ENCODE measurements at regions not wholly inside any gene's neighbourhood (a gene's known extent, or its start where the extent isn't known, plus 50 kb on each side); places are given as distances from the start of the nearest gene placed in this dataset.

- Histone ChIP-seq H2BK15ac (ENCODE audit: low read depth, low read length) (no peak overlapping the region), H3K27me3 (ENCODE audit: control insufficient read depth, insufficient read depth, low read length) (no peaks in the 10 kb centered on the region), H3K4me2 (ENCODE audit: low read depth, low read length) (no peak overlapping the region), H2BK5ac (ENCODE audit: low read depth, low read length, poor library complexity, severe bottlenecking) (no peak overlapping the region), H4K5ac (ENCODE audit: low read depth, low read length) (no peak overlapping the region), H4K8ac (ENCODE audit: low read depth in 2 of 2, low read length in 2 of 2) (no peak overlapping the region), H3K18ac (ENCODE audit: low read depth, low read length) (no peak overlapping the region), H2AK5ac (ENCODE audit: low read depth, low read length) (no peak overlapping the region), H3K36me3 (ENCODE audit: control insufficient read depth, insufficient read depth, low read length) (no peaks in the 10 kb centered on the region), H3K4ac (ENCODE audit: low read depth, low read length) (no peak overlapping the region), H3K14ac (replicated peaks; ENCODE audit: low read depth, low read length) (no peak overlapping the region), H3K79me1 (ENCODE audit: low read depth in 1 of 2, low read length in 2 of 2) (no peaks in the 10 kb centered on the region), H3K4me3 (ENCODE audit: insufficient read depth, low read depth, low read length) (no peak overlapping the region), H4K20me1 (ENCODE audit: insufficient read depth, low read length) (no peaks in the 10 kb centered on the region), H2BK120ac (ENCODE audit: low read depth, low read length) (no peak overlapping the region), H3K27ac (ENCODE audit: insufficient read depth, low read length) (no peak overlapping the region), H4K91ac (ENCODE audit: insufficient read depth, low read depth, low read length) (no peak overlapping the region), H3K23ac (ENCODE audit: low read depth, low read length) (no peak overlapping the region), H3K4me1 (ENCODE audit: control insufficient read depth, insufficient read depth, low read length) (no peaks in the 10 kb centered on the region), H3K56ac (ENCODE audit: extremely low read depth, insufficient read depth, low read length) (no peak overlapping the region), H3K9ac (ENCODE audit: low read depth, low read length) (no peak overlapping the region), H2AFZ (replicated peaks; ENCODE audit: low read length, poor library complexity) (no peak overlapping the region), H2BK20ac (ENCODE audit: low read depth, low read length) (no peak overlapping the region), H3K9me1 (ENCODE audit: insufficient read depth, low read length) (no peaks in the 10 kb centered on the region), H2AK9ac (replicated peaks; ENCODE audit: low read depth, low read length, poor library complexity) (no peak overlapping the region), H3K9me3 (ENCODE audit: control insufficient read depth, insufficient read depth, low read length) (peaks cover 2% of the 10 kb centered on the region; the same call in 1 of the 2 replicates)
- in situ Hi-C loops (cut with MboI; ENCODE audit: low sequenced_read_pairs) (no loop called here), intact Hi-C loops (cut with micrococcal nuclease) (no loop called here), dilution Hi-C loops (cut with HindIII; ENCODE audit: low sequenced_read_pairs, unreplicated experiment) (no loop called here)
- POLR2A ChIA-PET (ENCODE audit: unreplicated experiment): no interaction called here
- TF ChIP-seq FOS (IDR thresholded peaks at IDR 0.05; ENCODE audit: low read depth, low read length) (no peak), BHLHE40 (IDR thresholded peaks at IDR 0.05; ENCODE audit: low read depth, low read length) (no peak), MAZ (IDR thresholded peaks at IDR 0.05; ENCODE audit: borderline replicate concordance, low read depth, low read length) (no peak), MXI1 (IDR thresholded peaks at IDR 0.05; ENCODE audit: borderline replicate concordance, low read depth, low read length) (no peak), NFE2L2 (IDR thresholded peaks at IDR 0.05; ENCODE audit: low read depth, low read length) (no peak), RAD21 (IDR thresholded peaks at IDR 0.05; ENCODE audit: low read length) (no peak), MAFK (IDR thresholded peaks at IDR 0.05; ENCODE audit: low read depth, low read length) (no peak), CHD1 (IDR thresholded peaks at IDR 0.05; ENCODE audit: low read depth, low read length) (no peak), POLR2A (IDR thresholded peaks at IDR 0.05; ENCODE audit: low read depth, low read length) (no peak), RFX5 (IDR thresholded peaks at IDR 0.05; ENCODE audit: low read depth, low read length) (no peak), SMC3 (IDR thresholded peaks at IDR 0.05; ENCODE audit: low read depth, low read length) (no peak)
- TF ChIP-seq, protein P1, sequence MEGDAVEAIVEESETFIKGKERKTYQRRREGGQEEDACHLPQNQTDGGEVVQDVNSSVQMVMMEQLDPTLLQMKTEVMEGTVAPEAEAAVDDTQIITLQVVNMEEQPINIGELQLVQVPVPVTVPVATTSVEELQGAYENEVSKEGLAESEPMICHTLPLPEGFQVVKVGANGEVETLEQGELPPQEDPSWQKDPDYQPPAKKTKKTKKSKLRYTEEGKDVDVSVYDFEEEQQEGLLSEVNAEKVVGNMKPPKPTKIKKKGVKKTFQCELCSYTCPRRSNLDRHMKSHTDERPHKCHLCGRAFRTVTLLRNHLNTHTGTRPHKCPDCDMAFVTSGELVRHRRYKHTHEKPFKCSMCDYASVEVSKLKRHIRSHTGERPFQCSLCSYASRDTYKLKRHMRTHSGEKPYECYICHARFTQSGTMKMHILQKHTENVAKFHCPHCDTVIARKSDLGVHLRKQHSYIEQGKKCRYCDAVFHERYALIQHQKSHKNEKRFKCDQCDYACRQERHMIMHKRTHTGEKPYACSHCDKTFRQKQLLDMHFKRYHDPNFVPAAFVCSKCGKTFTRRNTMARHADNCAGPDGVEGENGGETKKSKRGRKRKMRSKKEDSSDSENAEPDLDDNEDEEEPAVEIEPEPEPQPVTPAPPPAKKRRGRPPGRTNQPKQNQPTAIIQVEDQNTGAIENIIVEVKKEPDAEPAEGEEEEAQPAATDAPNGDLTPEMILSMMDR (conservative IDR thresholded peaks at IDR 0.05; ENCODE audit: low read depth, low read length): no peak
- TF ChIP-seq, protein P2, sequence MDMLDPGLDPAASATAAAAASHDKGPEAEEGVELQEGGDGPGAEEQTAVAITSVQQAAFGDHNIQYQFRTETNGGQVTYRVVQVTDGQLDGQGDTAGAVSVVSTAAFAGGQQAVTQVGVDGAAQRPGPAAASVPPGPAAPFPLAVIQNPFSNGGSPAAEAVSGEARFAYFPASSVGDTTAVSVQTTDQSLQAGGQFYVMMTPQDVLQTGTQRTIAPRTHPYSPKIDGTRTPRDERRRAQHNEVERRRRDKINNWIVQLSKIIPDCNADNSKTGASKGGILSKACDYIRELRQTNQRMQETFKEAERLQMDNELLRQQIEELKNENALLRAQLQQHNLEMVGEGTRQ (IDR thresholded peaks at IDR 0.05; ENCODE audit: low read depth, low read length): no peak
- no CpG with 5 or more reads among the region's 1 CpG for WGBS, 2 experiments (ENCODE audit: extremely low coverage in 2 of 2, insufficient read length in 1 of 2)
- no peak for DNase-seq
- CTCF ChIA-PET: no interaction called here
- BruUV-seq (replicated peaks): no TSS peak
- no peak for ATAC-seq (ENCODE audit: low read depth)
These were observed 580.3 kb upstream of the CA10 start for GRCh38 chr17:52738791-52739190.

All from IMR-90 (cell line).